Suppressor macrophage treated with lipopolysaccharide for 1 hour (primary cell): ENCODE measurements at regions not wholly inside any gene's neighbourhood (a gene's known extent, or its start where the extent isn't known, plus 50 kb on each side); places are given as distances from the start of the nearest gene placed in this dataset.

Experiments
- DNase-seq, 3 donors: peaks; one replicate each; pipeline ENCODE4 v3.0.0-alpha.2; 2020 to 2022

DNA sequence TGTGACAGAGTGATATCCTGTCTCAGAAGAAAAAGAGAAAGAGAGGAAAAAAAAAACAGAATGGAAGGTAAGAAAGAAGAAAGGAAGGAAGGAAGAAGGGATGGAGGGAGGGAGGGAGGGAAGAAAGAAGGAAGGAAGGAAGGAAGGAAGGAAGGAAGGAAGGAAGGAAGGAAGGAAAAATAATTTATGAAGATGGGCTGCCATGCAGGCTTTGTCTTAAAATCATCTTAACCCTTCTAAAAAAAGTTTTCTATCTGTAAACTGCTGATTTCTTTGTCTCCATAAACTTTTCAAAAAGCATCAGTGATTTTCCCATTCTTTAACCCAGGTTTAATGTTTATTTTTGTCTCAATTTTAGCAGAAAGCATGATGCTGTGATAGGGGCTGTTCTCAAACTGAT lies 1154.1 kb upstream of the CDH6 start:
- no peak for DNase-seq

GRCh38 chr5:30034870-30035269 lies 1158.6 kb upstream of the CDH6 start:
- no peak for DNase-seq

GRCh38 chr5:30030101-30030500 lies 1163.4 kb upstream of the CDH6 start:
- no peak for DNase-seq

DNA sequence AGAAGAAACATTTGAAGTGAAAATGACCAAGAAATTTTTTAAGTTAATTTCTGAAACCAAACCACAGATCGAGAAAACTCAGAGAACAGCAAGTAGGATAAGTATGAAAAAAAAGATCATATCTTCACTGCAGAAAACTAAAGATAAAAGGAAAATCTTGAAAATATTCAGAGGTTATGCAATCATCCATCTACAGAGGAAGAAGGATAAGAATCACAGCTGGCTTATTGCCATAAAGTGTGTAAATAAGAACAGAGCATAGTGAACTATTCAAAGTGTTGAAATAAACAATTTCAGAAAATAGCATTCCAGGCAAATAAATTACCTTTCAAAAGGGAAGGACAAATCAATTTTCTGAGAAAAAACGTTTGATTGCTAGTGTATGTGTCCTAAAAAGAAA lies 1191.7 kb upstream of the CDH6 start:
- no peak for DNase-seq

DNA sequence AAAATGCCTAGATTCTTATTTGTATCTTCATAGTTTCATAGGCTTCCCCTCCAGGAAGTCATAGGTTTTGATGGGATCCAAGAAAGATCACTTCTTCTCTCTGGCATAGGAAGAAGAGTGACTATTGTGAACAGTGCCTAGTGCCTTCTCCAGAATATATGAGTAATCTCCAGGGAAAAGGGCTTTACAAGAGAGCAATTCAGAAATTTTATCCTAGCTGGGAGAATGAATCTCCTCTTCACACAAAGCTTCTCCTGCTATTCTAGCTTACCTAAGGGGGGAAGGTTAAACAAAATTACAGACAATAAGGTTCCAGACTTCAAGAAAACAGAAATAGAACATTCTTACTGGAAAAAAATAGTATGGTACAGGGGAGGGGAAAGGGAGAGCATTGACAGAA lies 1193.3 kb upstream of the CDH6 start:
- DNase-seq: no peak

DNA sequence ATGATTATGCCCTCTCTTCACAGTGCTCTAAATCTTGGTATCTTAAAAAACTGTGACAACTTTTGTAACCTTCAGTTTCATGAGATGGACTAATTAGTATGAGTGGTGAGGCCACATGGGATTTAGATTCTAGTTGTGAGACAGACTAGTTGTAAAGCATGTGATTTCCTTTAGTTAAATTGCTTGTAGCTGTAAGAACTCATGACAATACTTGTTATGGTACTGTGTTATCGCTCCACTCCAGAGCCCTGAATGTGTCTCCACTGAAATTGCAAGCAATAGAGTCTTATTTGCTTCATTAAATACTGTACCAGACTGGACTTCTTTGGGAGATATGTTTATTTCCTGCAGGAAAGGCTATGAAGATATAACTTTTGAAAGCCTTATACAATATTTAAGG lies 1198.3 kb upstream of the CDH6 start:
- no peak for DNase-seq

GRCh38 chr5:29994519-29994918 lies 1199.0 kb upstream of the CDH6 start:
- DNase-seq: no peak

- no peak for DNase-seq
These were observed 1200.2 kb upstream of the CDH6 start for GRCh38 chr5:29993286-29993685.

GRCh38 chr5:29992248-29992647 lies 1201.2 kb upstream of the CDH6 start:
- DNase-seq: no peak

DNA sequence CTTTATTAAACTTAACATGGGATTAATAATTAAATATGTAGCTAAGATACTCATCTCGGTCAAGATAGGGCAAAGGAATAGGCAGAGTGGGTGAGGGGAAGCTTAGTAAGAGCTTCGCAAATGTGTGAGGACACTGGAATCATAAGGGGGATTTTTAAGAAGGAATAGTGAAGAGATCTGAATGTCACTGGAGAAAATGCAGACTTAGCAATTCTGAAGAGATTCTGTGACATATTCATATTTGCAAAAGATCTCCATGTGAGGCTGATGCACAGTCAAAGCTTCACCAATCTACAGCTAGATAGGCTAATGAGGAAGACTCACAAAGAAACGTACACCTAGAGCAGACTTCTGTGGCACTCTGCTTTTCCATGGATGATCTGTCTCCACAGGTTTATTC lies 1202.8 kb upstream of the CDH6 start:
- no peak for DNase-seq

- no peak for DNase-seq
These were observed 1209.3 kb upstream of the CDH6 start for GRCh38 chr5:29984156-29984540.

GRCh38 chr5:29983528-29984155 lies 1209.8 kb upstream of the CDH6 start:
- no peak for DNase-seq

DNA sequence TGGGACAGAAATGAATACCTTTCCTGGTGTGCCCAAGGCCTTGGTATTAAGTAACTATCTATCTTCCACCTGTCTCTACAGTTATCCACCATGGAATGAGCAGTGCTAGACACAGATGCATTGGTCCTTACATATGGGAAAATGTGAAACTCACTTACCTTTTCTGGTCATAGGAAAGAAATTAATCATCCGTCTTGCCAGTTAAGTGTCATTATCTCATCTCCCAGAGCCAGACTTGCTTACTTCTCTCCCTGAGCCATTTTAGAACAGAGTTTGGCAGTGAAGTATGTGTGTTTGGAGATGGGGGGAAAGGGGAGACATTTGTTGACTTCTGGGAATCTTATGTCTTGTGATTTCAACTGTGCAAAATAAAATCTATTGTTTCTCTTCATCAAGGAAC lies 1211.0 kb upstream of the CDH6 start:
- DNase-seq: no peak

DNA sequence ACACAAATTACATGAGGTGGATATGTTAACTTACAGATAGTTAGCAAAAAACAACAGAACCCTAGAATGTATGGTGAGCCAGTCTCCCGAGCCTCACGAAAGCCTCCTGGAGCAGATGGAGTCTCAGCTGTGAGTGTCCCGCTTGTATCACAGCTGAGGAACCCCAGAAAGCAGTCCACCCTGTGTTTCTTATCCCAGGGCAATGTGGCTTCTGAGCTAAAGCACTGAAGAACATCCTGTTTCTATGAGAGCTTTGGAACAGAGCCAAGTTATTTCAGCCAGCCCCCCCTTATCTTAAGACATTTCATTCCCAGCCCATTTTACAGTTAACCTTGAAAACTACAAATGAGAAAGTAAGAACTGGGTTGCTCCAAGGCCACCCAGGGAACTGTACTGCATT lies 1220.9 kb upstream of the CDH6 start:
- DNase-seq: no peak

DNA sequence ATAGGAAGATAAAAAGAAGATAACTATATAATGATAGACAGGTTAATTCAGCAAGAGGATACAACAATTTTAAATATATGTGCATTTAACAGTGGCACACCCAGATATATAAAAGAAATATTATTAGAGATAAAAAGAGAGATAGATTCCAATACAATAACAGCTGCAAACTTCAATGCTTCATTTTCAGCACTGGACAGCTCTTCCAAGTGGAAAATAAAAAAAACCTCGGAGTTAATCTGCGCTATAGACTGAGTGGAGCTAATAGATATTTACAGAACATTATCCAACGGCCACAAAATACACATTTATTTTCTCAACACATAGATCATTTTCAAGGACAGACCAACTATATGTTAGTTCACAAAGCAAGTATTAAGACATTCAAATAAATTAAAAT lies 1229.5 kb upstream of the CDH6 start:
- no peak for DNase-seq

GRCh38 chr5:29960323-29960722 lies 1233.2 kb upstream of the CDH6 start:
- DNase-seq: no peak

DNA sequence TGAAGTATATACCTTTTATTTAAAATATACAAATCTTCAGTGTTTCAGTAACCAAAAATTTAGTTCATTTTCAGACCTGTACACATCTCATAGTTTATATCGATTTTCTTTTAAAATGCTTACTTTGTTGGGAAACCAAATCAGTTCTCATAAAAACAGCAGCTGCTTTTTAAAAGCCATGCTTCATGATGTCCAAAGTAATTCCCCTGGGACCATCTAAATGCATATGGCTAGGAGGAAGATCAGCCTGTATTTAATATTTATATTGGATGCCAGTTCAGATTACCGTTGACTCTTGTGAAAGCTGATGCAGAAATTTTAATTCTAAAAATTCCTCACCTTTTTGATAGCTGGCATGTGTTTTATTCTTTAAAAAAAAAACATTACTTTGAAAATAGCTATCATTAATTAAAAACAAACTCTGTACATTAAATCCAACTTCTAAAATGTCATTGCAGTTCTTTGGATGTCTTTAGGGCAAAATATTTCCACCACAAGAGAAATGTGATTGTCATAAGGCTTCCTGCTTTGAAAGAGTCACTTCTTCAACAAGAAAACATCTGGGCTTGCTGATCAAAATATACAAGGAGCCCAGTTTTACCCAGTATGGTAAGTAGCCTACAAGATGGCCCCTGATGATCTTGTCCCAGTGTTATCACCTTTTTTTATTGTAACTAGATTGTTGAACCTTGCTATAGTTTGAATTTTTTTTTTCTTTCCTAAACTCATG lies 1242.9 kb upstream of the CDH6 start:
- DNase-seq: no peak

- no peak for DNase-seq
These were observed 1244.1 kb upstream of the CDH6 start for GRCh38 chr5:29949301-29949872.

- no peak for DNase-seq
These were observed 1249.2 kb upstream of the CDH6 start for GRCh38 chr5:29944327-29944726.

GRCh38 chr5:29942089-29942488 lies 1251.4 kb upstream of the CDH6 start:
- DNase-seq: no peak

GRCh38 chr5:29939988-29940387 lies 1253.5 kb upstream of the CDH6 start:
- DNase-seq: no peak

GRCh38 chr5:29935371-29935770 lies 1258.1 kb upstream of the CDH6 start:
- no peak for DNase-seq

DNA sequence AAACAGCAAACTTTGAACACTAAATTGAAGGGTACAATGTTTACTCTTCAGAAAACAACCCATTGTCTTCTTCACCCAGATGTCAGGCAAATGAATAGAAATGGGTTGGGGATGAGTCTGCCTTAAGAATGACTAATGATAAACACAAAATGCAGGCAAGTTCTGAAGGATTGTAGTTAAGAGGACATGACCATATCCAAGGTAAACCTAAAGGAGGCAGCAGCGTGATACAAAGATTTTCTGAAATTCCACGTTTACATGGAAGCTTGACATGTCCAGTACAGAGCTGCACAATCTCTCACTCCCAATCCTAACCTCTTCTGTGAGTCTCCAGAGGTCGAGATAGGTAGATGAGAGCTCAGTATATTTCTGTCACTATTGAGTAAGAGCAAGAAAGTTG lies 1263.2 kb upstream of the CDH6 start:
- DNase-seq: no peak

DNA sequence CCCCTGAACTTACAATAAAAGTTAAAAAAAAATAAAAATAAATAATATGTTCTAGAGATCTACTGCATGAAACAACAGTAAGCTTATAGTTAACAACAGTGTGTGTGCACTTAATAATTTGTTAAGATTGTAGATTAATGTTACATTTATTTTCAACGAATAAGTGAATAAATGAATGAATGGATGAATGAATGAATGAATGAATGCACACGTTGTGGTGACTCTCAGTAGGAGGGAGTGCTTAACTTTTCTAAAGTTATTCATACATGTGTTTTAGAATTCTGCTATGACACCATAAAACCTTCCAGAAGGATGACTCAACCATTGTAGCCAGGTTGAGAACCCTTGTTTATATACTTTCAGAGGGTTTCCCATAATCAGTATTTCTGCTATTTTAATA lies 1269.4 kb upstream of the CDH6 start:
- no peak for DNase-seq
